RWPE2 (cell line): ENCODE measurements at regions not wholly inside any gene's neighbourhood (a gene's known extent, or its start where the extent isn't known, plus 50 kb on each side); places are given as distances from the start of the nearest gene placed in this dataset.

Source experiments
- ATAC-seq: fragments of 200-7000 bp; cut with Tn5 transposase; 3 replicates; pipeline ENCODE4 v1.9.1; 2021; ENCODE audit warnings: low read depth
- DNase-seq: peaks from one replicate; pipeline ENCODE4 v3.0.0-alpha.2; 2020; ENCODE audit warnings: low spot score
- H3K27ac ChIP-seq: fragments of 450-650 bp; 2 replicates; pipeline ENCODE4 v1.5.1; 2017; ENCODE audit warnings: mild to moderate bottlenecking; ENCODE audit not compliant: poor library complexity, severe bottlenecking
- H3K27me3 ChIP-seq: fragments of 250-450 bp; sonication (Bioruptor Pico); 2 replicates; pipeline ENCODE4 v1.5.1; 2021; ENCODE audit warnings: mild to moderate bottlenecking, moderate library complexity; ENCODE audit not compliant: insufficient read depth, poor library complexity, severe bottlenecking
- H3K36me3 ChIP-seq: fragments of 250-450 bp; sonication (Bioruptor Pico); 2 replicates; pipeline ENCODE4 v1.5.1; 2020; ENCODE audit warnings: low read depth, mild to moderate bottlenecking, moderate library complexity
- H3K4me1 ChIP-seq: fragments of 250-450 bp; sonication (Bioruptor Pico); 2 replicates; pipeline ENCODE4 v1.5.1; 2021; ENCODE audit warnings: mild to moderate bottlenecking, moderate library complexity; ENCODE audit not compliant: insufficient read depth, poor library complexity, severe bottlenecking
- H3K4me3 ChIP-seq: fragments of 250-450 bp; sonication (Bioruptor Pico); 2 replicates; pipeline ENCODE4 v1.5.1; 2021; ENCODE audit warnings: mild to moderate bottlenecking, moderate library complexity; ENCODE audit not compliant: severe bottlenecking
- H3K9me3 ChIP-seq: fragments of 250-450 bp; sonication (Bioruptor Pico); 2 replicates; pipeline ENCODE4 v1.5.1; 2021; ENCODE audit warnings: mild to moderate bottlenecking, moderate library complexity; ENCODE audit not compliant: severe bottlenecking
- TF ChIP-seq, protein P1 (sequence below): fragments of 450-650 bp; IDR thresholded peaks from one replicate; pipeline ENCODE4 v1.5.1; 2017; ENCODE audit warnings: mild to moderate bottlenecking, moderate library complexity; ENCODE audit not compliant: poor library complexity, severe bottlenecking

DNA sequence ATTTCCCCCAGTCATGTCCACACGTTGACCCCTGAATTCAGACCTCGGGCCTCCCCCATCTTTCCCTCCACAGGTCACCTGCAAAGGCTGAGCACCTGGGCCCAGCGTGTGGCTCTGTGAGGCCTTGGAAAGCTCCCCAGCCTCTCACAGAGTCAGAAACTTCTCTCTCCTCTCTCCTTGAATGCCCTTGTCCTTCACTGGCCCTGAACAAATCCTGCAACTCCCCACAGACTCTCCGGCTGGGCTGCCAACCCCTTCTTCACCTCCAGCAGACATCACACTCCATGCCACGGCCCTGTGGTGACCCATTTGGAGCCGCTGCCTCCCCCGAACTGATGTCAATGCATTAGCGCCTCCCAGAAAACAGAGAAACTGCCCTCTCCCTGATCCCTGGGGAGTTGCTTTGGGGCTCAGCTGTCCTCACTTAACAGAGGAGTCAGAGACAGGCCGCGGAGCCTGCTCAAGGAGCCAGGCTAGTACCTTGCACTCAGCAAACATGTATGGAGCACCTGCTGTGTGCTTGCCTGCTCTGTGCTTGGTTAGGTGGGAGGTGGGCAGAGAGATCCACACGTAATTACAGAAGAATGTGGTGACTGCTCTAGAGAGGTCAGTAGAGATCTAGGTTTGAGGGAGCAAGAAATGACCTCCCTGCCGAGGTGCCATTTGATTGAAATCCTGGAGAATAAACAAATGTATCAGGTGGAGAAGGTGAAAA, 99.2 kb upstream of the PWP1 start:
- no peaks in the 10 kb centered on the region for H3K27me3 ChIP-seq
- no peaks in the 10 kb centered on the region for H3K4me1 ChIP-seq

DNA sequence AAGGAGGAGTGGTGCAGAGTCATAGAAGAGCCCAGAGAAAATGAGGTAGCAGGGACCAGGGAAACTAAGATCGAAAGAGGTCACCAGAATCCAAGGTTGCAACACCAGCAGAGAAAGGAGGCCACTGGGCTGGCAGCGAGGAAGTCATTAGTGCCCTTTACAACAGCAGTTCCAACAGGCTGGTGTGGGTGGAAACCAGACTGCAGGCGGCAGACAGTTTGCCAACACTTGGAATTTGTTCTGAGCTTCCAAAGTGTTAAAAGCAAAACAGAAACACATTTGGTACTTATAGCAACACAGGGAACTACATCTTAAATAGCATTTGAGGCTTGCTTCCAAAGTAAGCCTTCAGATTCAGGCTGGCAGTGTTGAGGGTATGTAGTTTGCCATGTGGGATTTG, 95.2 kb upstream of the PWP1 start:
- Histone ChIP-seq H3K27me3 (no peaks in the 10 kb centered on the region), H3K36me3 (no peaks in the 10 kb centered on the region), H3K27ac (no peak overlapping the region), H3K4me3 (no peak overlapping the region), H3K9me3 (no peaks in the 10 kb centered on the region), H3K4me1 (peaks cover 5% of the 10 kb centered on the region)
- TF ChIP-seq, protein P1, sequence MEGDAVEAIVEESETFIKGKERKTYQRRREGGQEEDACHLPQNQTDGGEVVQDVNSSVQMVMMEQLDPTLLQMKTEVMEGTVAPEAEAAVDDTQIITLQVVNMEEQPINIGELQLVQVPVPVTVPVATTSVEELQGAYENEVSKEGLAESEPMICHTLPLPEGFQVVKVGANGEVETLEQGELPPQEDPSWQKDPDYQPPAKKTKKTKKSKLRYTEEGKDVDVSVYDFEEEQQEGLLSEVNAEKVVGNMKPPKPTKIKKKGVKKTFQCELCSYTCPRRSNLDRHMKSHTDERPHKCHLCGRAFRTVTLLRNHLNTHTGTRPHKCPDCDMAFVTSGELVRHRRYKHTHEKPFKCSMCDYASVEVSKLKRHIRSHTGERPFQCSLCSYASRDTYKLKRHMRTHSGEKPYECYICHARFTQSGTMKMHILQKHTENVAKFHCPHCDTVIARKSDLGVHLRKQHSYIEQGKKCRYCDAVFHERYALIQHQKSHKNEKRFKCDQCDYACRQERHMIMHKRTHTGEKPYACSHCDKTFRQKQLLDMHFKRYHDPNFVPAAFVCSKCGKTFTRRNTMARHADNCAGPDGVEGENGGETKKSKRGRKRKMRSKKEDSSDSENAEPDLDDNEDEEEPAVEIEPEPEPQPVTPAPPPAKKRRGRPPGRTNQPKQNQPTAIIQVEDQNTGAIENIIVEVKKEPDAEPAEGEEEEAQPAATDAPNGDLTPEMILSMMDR = no peak
- DNase-seq (no peak), ATAC-seq (no peak)

More for the DNA sequence above, 99.2 kb upstream of the PWP1 start:
- TF ChIP-seq, protein P1 = no peak
- Histone ChIP-seq H3K36me3 (no peaks in the 10 kb centered on the region), H3K9me3 (no peaks in the 10 kb centered on the region), H3K4me3 (no peak overlapping the region), H3K27ac (no peak overlapping the region)
- DNase-seq (no peak), ATAC-seq (no peak)

DNA sequence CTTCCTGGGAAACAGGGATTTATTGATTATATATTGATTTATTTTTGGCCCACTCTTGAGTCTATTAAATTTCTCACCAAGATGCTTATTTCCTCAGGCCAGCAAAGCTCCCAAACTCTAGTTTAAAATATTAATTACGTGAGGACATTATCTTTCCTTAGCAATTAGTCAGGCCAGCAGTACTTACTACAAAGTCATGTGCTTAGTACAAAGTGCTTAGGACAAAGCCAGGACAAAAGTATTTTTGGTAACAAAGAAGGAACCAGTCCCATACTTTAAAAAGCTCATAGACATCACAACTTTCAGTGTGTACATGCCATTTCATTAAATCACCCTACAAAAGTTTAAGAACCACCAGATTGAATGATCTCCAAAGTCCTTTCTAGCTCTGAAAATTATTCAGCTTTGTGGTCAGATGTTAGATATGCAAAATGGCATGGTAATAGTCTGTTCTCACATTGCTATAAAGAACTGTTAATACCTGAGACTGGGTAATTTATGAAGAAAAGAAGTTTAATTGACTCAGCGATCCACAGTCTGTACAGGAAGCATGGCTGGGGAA, 94.7 kb upstream of the PWP1 start:
- TF ChIP-seq, protein P1 = no peak
- ATAC-seq (no peak), DNase-seq (no peak)
- H3K36me3 ChIP-seq = no peaks in the 10 kb centered on the region
- H3K4me3 ChIP-seq = no peak overlapping the region
- H3K27me3 ChIP-seq = no peaks in the 10 kb centered on the region
- no peaks in the 10 kb centered on the region for H3K9me3 ChIP-seq
- peaks cover 5% of the 10 kb centered on the region for H3K4me1 ChIP-seq
- H3K27ac ChIP-seq = no peak overlapping the region

DNA sequence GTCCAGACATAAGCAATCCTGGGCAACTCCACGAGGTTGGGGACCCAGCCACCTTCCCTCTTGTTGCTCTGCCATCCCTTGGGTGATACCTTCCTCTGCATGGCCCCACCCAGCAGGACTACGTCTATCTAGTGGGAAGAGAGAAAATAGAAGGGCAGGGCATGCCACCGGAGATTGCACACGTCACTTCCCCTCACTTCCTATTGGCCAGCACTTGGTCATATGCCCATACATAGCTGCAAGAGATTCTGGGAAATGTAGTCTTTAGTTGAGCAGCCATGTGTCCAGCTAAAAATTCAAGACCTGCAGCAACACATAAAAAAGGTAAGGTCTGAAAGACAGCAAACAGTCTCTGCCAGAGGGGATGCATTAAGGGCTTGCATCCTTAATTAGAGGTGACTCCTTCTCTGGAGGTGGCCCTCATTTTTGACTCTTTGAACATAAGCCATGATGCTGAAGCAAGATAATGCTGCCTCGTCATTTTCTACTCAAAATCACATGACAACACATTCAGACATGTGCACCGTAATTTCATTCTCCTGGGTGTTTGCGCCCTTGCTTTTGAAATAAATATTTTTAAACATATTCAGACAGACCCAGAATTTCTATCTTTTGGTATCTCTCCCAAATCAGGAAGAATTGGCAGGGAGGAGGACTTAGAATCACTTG, 91.8 kb upstream of the PWP1 start:
- no peak for ATAC-seq
- TF ChIP-seq, protein P1 = no peak
- H3K4me3 ChIP-seq = no peak overlapping the region
- no peak overlapping the region for H3K27ac ChIP-seq
- DNase-seq = no peak
- no peaks in the 10 kb centered on the region for H3K27me3 ChIP-seq
- H3K9me3 ChIP-seq = no peaks in the 10 kb centered on the region
- H3K4me1 ChIP-seq = peaks cover 5% of the 10 kb centered on the region
- H3K36me3 ChIP-seq = no peaks in the 10 kb centered on the region
